ENCODE measurements at regions not wholly inside any gene's neighbourhood (a gene's known extent, or its start where the extent isn't known, plus 50 kb on each side); places are given as distances from the start of the nearest gene placed in this dataset.

DNA sequence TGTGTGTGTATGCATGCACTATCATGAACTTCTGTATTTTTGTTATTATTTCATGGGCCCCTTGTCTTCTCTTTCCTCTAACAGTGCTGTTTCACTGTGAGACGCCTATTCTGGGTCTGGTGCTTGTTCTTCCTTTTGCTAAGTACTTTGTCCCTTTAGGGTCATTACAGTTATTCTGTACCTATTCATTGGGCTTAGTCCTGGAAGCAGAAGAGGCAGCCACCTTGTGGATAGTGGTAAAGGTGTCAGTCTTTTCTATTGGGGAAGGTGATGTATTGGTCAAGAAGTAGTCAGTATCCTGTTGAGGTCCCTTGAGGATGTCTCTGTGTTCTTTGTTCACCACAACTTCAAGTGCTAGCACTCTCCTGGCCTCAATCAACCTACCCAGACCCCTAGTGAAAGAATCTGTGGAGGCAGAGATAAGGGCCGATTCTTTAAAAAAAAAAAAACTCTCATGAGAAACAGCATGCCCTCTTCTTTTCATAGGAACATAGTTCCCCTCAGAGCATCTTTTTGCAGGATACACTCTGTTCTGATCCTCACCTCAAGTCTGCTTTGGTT, 593.8 kb downstream of the SPRY1 start (continued):
- TF ChIP-seq AFF4 (CRISPR knock-in tag; IDR thresholded peaks at IDR 0.05; ENCODE audit: borderline replicate concordance) (no peak), ZNF532 (CRISPR knock-in tag; IDR thresholded peaks at IDR 0.05; ENCODE audit: borderline replicate concordance) (no peak), GABPB1 (CRISPR knock-in tag; IDR thresholded peaks at IDR 0.05) (no peak)

DNA sequence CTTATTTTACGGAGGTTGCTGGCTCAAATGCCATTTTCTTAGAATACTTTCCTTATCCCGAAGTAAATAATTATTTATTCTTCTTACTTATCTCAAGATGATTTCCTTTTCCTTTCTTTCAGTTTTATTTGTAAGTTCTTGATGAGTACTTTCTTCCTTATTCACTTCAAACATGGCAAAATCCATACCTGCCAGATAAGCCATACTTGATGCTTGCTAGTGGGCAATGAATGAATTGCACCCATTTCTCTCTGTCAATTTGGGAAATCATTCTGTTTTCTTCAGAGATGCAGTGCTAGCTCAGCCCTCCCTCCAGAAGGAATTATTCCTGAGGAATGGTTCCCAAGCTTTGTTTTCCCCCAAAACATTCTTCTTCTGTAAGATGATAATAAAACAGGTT, 598.3 kb downstream of the SPRY1 start:
- ATAC-seq: peak; percentile 76
- DNase-seq (ENCODE audit: low spot score): no peak
- H3K27ac Mint-ChIP-seq: no peak overlapping the region
- peaks cover 4% of the 10 kb centered on the region; the same call in 1 of the 2 replicates for H3K4me1 Mint-ChIP-seq
- H3K4me3 Mint-ChIP-seq: no peak overlapping the region
- peaks cover 19% of the 10 kb centered on the region for H3K9me3 Mint-ChIP-seq
- ChIA-PET POLR2A (no interaction called here), CTCF (interaction anchor here (1.2 kb wide), 1 partner anchor 18 kb away, joined by 4 read pairs; no protein-coding TSS in a partner anchor)
- H3K36me3 Mint-ChIP-seq: peaks cover 5% of the 10 kb centered on the region
- no peak for TF ChIP-seq GTF2I (CRISPR knock-in tag; conservative IDR thresholded peaks at IDR 0.05)
- TF ChIP-seq ATF6 (CRISPR knock-in tag; IDR thresholded peaks at IDR 0.05): no peak
- TF ChIP-seq ETV6 (CRISPR knock-in tag; IDR thresholded peaks at IDR 0.05): no peak
- no peaks in the 10 kb centered on the region for H3K27me3 Mint-ChIP-seq (ENCODE audit: low read depth)

GRCh38 chr4:123995936-123996335, 599.3 kb downstream of the SPRY1 start:
- CTCF ChIA-PET: no interaction called here
- no peaks in the 10 kb centered on the region for H3K27me3 Mint-ChIP-seq (ENCODE audit: low read depth)
- H3K4me3 Mint-ChIP-seq: no peak overlapping the region
- H3K9me3 Mint-ChIP-seq: peaks cover 19% of the 10 kb centered on the region
- POLR2A ChIA-PET: no interaction called here
- ATAC-seq (no peak), DNase-seq (ENCODE audit: low spot score) (no peak)
- no peak overlapping the region for H3K27ac Mint-ChIP-seq
- peaks cover 4% of the 10 kb centered on the region; the same call in 1 of the 2 replicates for H3K4me1 Mint-ChIP-seq
- H3K36me3 Mint-ChIP-seq: peaks cover 5% of the 10 kb centered on the region
- TF ChIP-seq RELA (CRISPR knock-in tag; IDR thresholded peaks at IDR 0.05; ENCODE audit: borderline replicate concordance): no peak
- no peak for TF ChIP-seq AFF4 (CRISPR knock-in tag; IDR thresholded peaks at IDR 0.05; ENCODE audit: borderline replicate concordance)
- TF ChIP-seq SOX15 (CRISPR knock-in tag; IDR thresholded peaks at IDR 0.05): no peak
- no peak for TF ChIP-seq NR3C1 (CRISPR knock-in tag; conservative IDR thresholded peaks at IDR 0.05; ENCODE audit: low read depth)
- TF ChIP-seq RORB (CRISPR knock-in tag; IDR thresholded peaks at IDR 0.05): no peak
- no peak for TF ChIP-seq NFE2L1 (CRISPR knock-in tag; IDR thresholded peaks at IDR 0.05)
- no peak for TF ChIP-seq ZNF532 (CRISPR knock-in tag; IDR thresholded peaks at IDR 0.05; ENCODE audit: borderline replicate concordance)
- TF ChIP-seq ELF4 (CRISPR knock-in tag; IDR thresholded peaks at IDR 0.05; ENCODE audit: low read depth): no peak

Data from WTC11 (cell line).